HL-60/S4 treated with retinoic acid at 250 ng/mL for 4 days and 3 days (cell line): ENCODE measurements at regions not wholly inside any gene's neighbourhood (a gene's known extent, or its start where the extent isn't known, plus 50 kb on each side); places are given as distances from the start of the nearest gene placed in this dataset.

ENCODE experiments used
- in situ Hi-C: fragments of 300-500 bp; cut with MboI; formaldehyde crosslinking; loops from 2 replicates; pipeline ENCODE4 v1.7.0; 2022; ENCODE audit warnings: low sequenced_read_pairs

GRCh38 chrX:5829469-5829868 lies 399.2 kb downstream of the NLGN4X start:
- in situ Hi-C loops, result no loop called here

- in situ Hi-C loops, result no loop called here
Observed at GRCh38 chrX:5829060-5829459, 399.6 kb downstream of the NLGN4X start.

- in situ Hi-C loops, result no loop called here
Observed at GRCh38 chrX:5823903-5824302, 404.8 kb downstream of the NLGN4X start.

GRCh38 chrX:5810636-5811035 lies 418.0 kb downstream of the NLGN4X start:
- in situ Hi-C loops, result no loop called here

GRCh38 chrX:5807181-5807580 lies 421.5 kb downstream of the NLGN4X start:
- in situ Hi-C loops, result no loop called here

- in situ Hi-C loops, result no loop called here
Observed at GRCh38 chrX:5802391-5802790, 426.3 kb downstream of the NLGN4X start.

- in situ Hi-C loops, result no loop called here
Observed at GRCh38 chrX:5791721-5792120, 436.9 kb downstream of the NLGN4X start.

GRCh38 chrX:5788910-5789309 lies 439.8 kb downstream of the NLGN4X start:
- in situ Hi-C loops, result no loop called here

- in situ Hi-C loops, result no loop called here
Observed at GRCh38 chrX:5780821-5781220, 447.8 kb downstream of the NLGN4X start.

- in situ Hi-C loops, result no loop called here
Observed at GRCh38 chrX:5775846-5776430, 452.7 kb downstream of the NLGN4X start.

GRCh38 chrX:5774446-5774845 lies 454.2 kb downstream of the NLGN4X start:
- in situ Hi-C loops, result no loop called here

- in situ Hi-C loops, result no loop called here
Observed at GRCh38 chrX:5771441-5771840, 457.2 kb downstream of the NLGN4X start.

GRCh38 chrX:5756616-5757015 lies 472.1 kb downstream of the NLGN4X start:
- in situ Hi-C loops, result no loop called here

GRCh38 chrX:5753291-5753690 lies 475.4 kb downstream of the NLGN4X start:
- in situ Hi-C loops, result no loop called here

- in situ Hi-C loops, result no loop called here
Observed at GRCh38 chrX:5752831-5753230, 475.8 kb downstream of the NLGN4X start.

- in situ Hi-C loops, result no loop called here
Observed at GRCh38 chrX:5748586-5749150, 480.0 kb downstream of the NLGN4X start.

- in situ Hi-C loops, result no loop called here
Observed at GRCh38 chrX:5746231-5746630, 482.4 kb downstream of the NLGN4X start.

- in situ Hi-C loops, result no loop called here
Observed at GRCh38 chrX:5733501-5733900, 495.2 kb downstream of the NLGN4X start.

- in situ Hi-C loops, result no loop called here
Observed at GRCh38 chrX:5730556-5730955, 498.1 kb downstream of the NLGN4X start.

GRCh38 chrX:5726224-5726623 lies 502.4 kb downstream of the NLGN4X start:
- in situ Hi-C loops, result no loop called here

GRCh38 chrX:5724123-5724522 lies 504.5 kb downstream of the NLGN4X start:
- in situ Hi-C loops, result no loop called here

- in situ Hi-C loops, result no loop called here
Observed at GRCh38 chrX:5718651-5719050, 510.0 kb downstream of the NLGN4X start.

- in situ Hi-C loops, result no loop called here
Observed at GRCh38 chrX:5716666-5717065, 512.0 kb downstream of the NLGN4X start.
